Esophagus squamous epithelium (tissue), 5 donors: ENCODE measurements at regions not wholly inside any gene's neighbourhood (a gene's known extent, or its start where the extent isn't known, plus 50 kb on each side); places are given as distances from the start of the nearest gene placed in this dataset.

ENCODE experiments used
- DNase-seq: peaks from one replicate; lab custom pipeline; 2025; lab: John Stamatoyannopoulos, UW
- H3K27ac ChIP-seq, 4 donors: fragments of 200-600 bp; sonication (generic); one replicate each; pipeline ENCODE4 v1.5.1; 2016 to 2019; ENCODE audit warnings: mild to moderate bottlenecking in 1 of 4
- H3K27me3 ChIP-seq, 4 donors: fragments of 200-600 bp; sonication (generic); 1 replicate in 3 of 4; 2 replicates in 1 of 4; pipeline versions ENCODE4 v1.5.1 to v1.6.0; 2017 to 2021; ENCODE audit warnings: antibody characterized with exemption in 1 of 4
- H3K36me3 ChIP-seq, 3 donors: fragments of 200-600 bp; sonication (generic); one replicate each; pipeline ENCODE4 v1.5.1; 2016 to 2019
- H3K4me1 ChIP-seq, 3 donors: fragments of 200-600 bp; sonication (generic); one replicate each; pipeline ENCODE4 v1.5.1; 2017 to 2019
- H3K4me3 ChIP-seq, 4 donors: fragments of 200-600 bp; sonication (generic); 1 replicate in 3 of 4; 2 replicates in 1 of 4; pipeline ENCODE4 v1.5.1; 2016 to 2019; ENCODE audit warnings: mild to moderate bottlenecking in 2 of 4, moderate library complexity in 1 of 4
- H3K9me3 ChIP-seq, 3 donors: fragments of 200-600 bp; sonication (generic); one replicate each; pipeline ENCODE4 v1.5.1; 2016 to 2019
- CTCF ChIP-seq, 6 experiments: fragments of 450-650 bp in 4 of 6; fragments of 200-600 bp in 2 of 6; sonication (generic) in 2 of 6; IDR thresholded peaks; one replicate each; pipeline ENCODE4 v1.5.1; 2016 to 2019; ENCODE audit warnings: antibody characterized with exemption in 6 of 6, mild to moderate bottlenecking in 4 of 6, moderate library complexity in 4 of 6
- POLR2A ChIP-seq, 4 donors: fragments of 450-650 bp; IDR thresholded peaks; one replicate each; pipeline ENCODE4 v1.6.1; 2017; ENCODE audit warnings: antibody characterized with exemption in 4 of 4, mild to moderate bottlenecking in 4 of 4, moderate library complexity in 3 of 4
- WGBS, 2 donors: methylation state at CpG; one replicate each; pipeline ENCODE4 v1.1.5; 2018; 5-methylcytosine and 5-hydroxymethylcytosine counted together
- intact Hi-C: fragments of 100-400 bp; cut with DNase I; formaldehyde crosslinking; loops from one replicate; pipeline ENCODE4 v1.15.0; 2022
- donor health status: DM: yes; HTN: yes; CAD: no.

GRCh38 chr21:25234857-25235801, 372.2 kb downstream of the MRPL39 start:
- WGBS, 2 donors: 47 to 68% methylated on average over 4 of the region's 4 CpGs
- TF ChIP-seq POLR2A (IDR thresholded peaks at IDR 0.05) (no peak), CTCF (IDR thresholded peaks at IDR 0.05) (no peak)
- H3K4me3 ChIP-seq: no peak overlapping the region
- intact Hi-C loops: no loop called here
- H3K27ac ChIP-seq: no peak overlapping the region
- no peaks in the 10 kb centered on the region for H3K4me1 ChIP-seq
- DNase-seq: no peak
- no peaks in the 10 kb centered on the region for H3K27me3 ChIP-seq
- H3K36me3 ChIP-seq: no peaks in the 10 kb centered on the region
- no peaks in the 10 kb centered on the region for H3K9me3 ChIP-seq

- no peak overlapping the region for H3K27ac ChIP-seq
- TF ChIP-seq CTCF (IDR thresholded peaks at IDR 0.05): no peak
- no peak for TF ChIP-seq POLR2A (IDR thresholded peaks at IDR 0.05)
- no peaks in the 10 kb centered on the region for H3K4me1 ChIP-seq
- no peaks in the 10 kb centered on the region for H3K27me3 ChIP-seq
- no peaks in the 10 kb centered on the region for H3K36me3 ChIP-seq
- DNase-seq: no peak
- intact Hi-C loops: no loop called here
- peaks cover 0 to 3% (median 0%) of the 10 kb centered on the region in 3 donors for H3K9me3 ChIP-seq
- no peak overlapping the region for H3K4me3 ChIP-seq
Observed at GRCh38 chr21:25220954-25221353, 386.3 kb downstream of the MRPL39 start.

- Histone ChIP-seq H3K9me3 (peaks cover 0 to 3% (median 0%) of the 10 kb centered on the region in 3 donors), H3K27ac (no peak overlapping the region), H3K36me3 (no peaks in the 10 kb centered on the region), H3K4me3 (no peak overlapping the region), H3K27me3 (no peaks in the 10 kb centered on the region), H3K4me1 (no peaks in the 10 kb centered on the region)
- TF ChIP-seq CTCF (IDR thresholded peaks at IDR 0.05) (no peak), POLR2A (IDR thresholded peaks at IDR 0.05) (no peak)
- DNase-seq: no peak
- intact Hi-C loops: no loop called here
- WGBS, 2 donors: 84 to 100% methylated on average over 1 of the region's 1 CpG
Observed at GRCh38 chr21:25220169-25220568, 387.1 kb downstream of the MRPL39 start.

GRCh38 chr21:25215698-25216384, 391.4 kb downstream of the MRPL39 start:
- H3K4me3 ChIP-seq: no peak overlapping the region
- no peak for TF ChIP-seq CTCF (IDR thresholded peaks at IDR 0.05)
- no peak for TF ChIP-seq POLR2A (IDR thresholded peaks at IDR 0.05)
- H3K27ac ChIP-seq: no peak overlapping the region
- intact Hi-C loops: no loop called here
- WGBS, 2 donors: 39 to 72% methylated on average over 2 of the region's 2 CpGs
- no peaks in the 10 kb centered on the region for H3K27me3 ChIP-seq
- DNase-seq: no peak
- H3K4me1 ChIP-seq: no peaks in the 10 kb centered on the region
- no peaks in the 10 kb centered on the region for H3K36me3 ChIP-seq
- peaks cover 0 to 3% (median 0%) of the 10 kb centered on the region in 3 donors for H3K9me3 ChIP-seq

- H3K4me1 ChIP-seq: no peaks in the 10 kb centered on the region
- intact Hi-C loops: no loop called here
- no peaks in the 10 kb centered on the region for H3K36me3 ChIP-seq
- no peaks in the 10 kb centered on the region for H3K9me3 ChIP-seq
- H3K27me3 ChIP-seq: no peaks in the 10 kb centered on the region
- H3K27ac ChIP-seq: no peak overlapping the region
- WGBS, 2 donors: 79 to 84% methylated on average over 4 to 8 of the region's 8 CpGs
- H3K4me3 ChIP-seq: no peak overlapping the region
- TF ChIP-seq POLR2A (IDR thresholded peaks at IDR 0.05) (no peak), CTCF (IDR thresholded peaks at IDR 0.05) (no peak)
- no peak for DNase-seq
Observed at GRCh38 chr21:25214676-25215075, 392.6 kb downstream of the MRPL39 start.
